ENCODE measurements at regions not wholly inside any gene's neighbourhood (a gene's known extent, or its start where the extent isn't known, plus 50 kb on each side); places are given as distances from the start of the nearest gene placed in this dataset.

DNA sequence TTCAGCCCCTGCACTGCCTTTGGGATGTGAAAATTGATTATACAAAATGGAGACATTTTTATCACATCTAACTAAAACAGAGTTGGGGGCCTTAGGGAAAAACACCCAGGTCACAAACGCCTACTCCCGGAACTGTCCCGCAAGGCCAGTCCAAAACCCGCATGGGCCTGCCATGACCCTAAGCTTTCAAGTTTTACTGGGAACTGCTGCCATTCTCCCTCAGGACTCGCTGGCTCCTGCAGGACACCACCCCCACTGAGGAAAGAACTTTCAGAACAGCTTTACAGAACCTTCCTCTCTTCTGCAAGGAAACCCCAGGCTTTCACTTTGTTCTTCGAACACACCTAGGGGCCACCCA, 320.4 kb upstream of the HS6ST1 start:
- Histone ChIP-seq H3K27me3 (ENCODE audit: control insufficient read depth in 1 of 2, insufficient read depth in 2 of 2, low read length in 2 of 2) (peaks cover 0 to 4% of the 10 kb centered on the region in 2 experiments), H3K4me3 (ENCODE audit: low read length) (no peak overlapping the region), H3K27ac (ENCODE audit: low read depth in 1 of 2, low read length in 2 of 2) (no peak overlapping the region), H3K4me1 (ENCODE audit: insufficient read depth, low read length) (no peaks in the 10 kb centered on the region), H3K36me3 (ENCODE audit: insufficient read depth, low read length) (no peaks in the 10 kb centered on the region), H3K9me3 (ENCODE audit: control insufficient read depth in 1 of 2, insufficient read depth in 1 of 2, low read length in 2 of 2) (no peaks in the 10 kb centered on the region)
- ChIA-PET CTCF (no interaction called here), POLR2A (no interaction called here)
- Mint-ChIP-seq H3K27ac (no peak overlapping the region), H3K4me1 (ENCODE audit: low read depth) (no peaks in the 10 kb centered on the region), H3K36me3 (ENCODE audit: low read depth) (no peaks in the 10 kb centered on the region), H3K27me3 (no peaks in the 10 kb centered on the region), H3K4me3 (no peak overlapping the region), H3K9me3 (no peaks in the 10 kb centered on the region)
- intact Hi-C loops (cut with DNase I, micrococcal nuclease) = no loop called here
- TF ChIP-seq, protein P1, sequence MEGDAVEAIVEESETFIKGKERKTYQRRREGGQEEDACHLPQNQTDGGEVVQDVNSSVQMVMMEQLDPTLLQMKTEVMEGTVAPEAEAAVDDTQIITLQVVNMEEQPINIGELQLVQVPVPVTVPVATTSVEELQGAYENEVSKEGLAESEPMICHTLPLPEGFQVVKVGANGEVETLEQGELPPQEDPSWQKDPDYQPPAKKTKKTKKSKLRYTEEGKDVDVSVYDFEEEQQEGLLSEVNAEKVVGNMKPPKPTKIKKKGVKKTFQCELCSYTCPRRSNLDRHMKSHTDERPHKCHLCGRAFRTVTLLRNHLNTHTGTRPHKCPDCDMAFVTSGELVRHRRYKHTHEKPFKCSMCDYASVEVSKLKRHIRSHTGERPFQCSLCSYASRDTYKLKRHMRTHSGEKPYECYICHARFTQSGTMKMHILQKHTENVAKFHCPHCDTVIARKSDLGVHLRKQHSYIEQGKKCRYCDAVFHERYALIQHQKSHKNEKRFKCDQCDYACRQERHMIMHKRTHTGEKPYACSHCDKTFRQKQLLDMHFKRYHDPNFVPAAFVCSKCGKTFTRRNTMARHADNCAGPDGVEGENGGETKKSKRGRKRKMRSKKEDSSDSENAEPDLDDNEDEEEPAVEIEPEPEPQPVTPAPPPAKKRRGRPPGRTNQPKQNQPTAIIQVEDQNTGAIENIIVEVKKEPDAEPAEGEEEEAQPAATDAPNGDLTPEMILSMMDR (IDR thresholded peaks at IDR 0.05) = no peak
- DNase-seq (peak in 1 of 14 experiments; percentile 19), ATAC-seq (ENCODE audit: poor library complexity) (no peak)

DNA sequence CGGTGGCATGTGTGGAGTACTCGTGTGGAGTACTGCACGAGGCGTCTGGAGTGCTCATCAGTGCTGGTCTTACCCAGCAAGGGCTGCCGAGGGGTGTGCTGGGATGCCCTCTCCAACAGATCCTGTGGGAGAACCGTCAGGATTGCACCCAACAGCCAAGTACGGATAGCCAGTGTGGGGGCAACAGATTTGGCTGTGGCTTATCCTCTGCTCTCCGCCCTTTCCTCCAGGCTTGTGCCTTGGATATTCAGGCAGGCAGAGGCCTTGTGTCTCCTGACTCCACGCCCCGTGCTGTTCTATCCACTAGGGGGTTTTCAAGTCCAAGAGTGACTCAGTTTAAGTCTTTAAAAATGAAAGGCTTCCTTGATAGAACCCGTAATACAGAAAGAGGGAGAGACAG, 321.0 kb upstream of the HS6ST1 start:
- H3K36me3 ChIP-seq (ENCODE audit: insufficient read depth, low read length) = no peaks in the 10 kb centered on the region
- CTCF ChIA-PET = no interaction called here
- ATAC-seq (ENCODE audit: poor library complexity) (no peak), DNase-seq (no peak)
- Mint-ChIP-seq H3K9me3 (no peaks in the 10 kb centered on the region), H3K27me3 (no peaks in the 10 kb centered on the region), H3K36me3 (ENCODE audit: low read depth) (no peaks in the 10 kb centered on the region), H3K4me3 (no peak overlapping the region), H3K27ac (no peak overlapping the region), H3K4me1 (ENCODE audit: low read depth) (no peaks in the 10 kb centered on the region)
- TF ChIP-seq, protein P1 (IDR thresholded peaks at IDR 0.05) = no peak
- H3K27me3 ChIP-seq (ENCODE audit: control insufficient read depth in 1 of 2, insufficient read depth in 2 of 2, low read length in 2 of 2) = peaks cover 0 to 4% of the 10 kb centered on the region in 2 experiments
- no peaks in the 10 kb centered on the region for H3K4me1 ChIP-seq (ENCODE audit: insufficient read depth, low read length)
- POLR2A ChIA-PET = no interaction called here
- intact Hi-C loops (cut with DNase I, micrococcal nuclease) = no loop called here
- H3K4me3 ChIP-seq (ENCODE audit: low read length) = no peak overlapping the region
- H3K27ac ChIP-seq (ENCODE audit: low read depth in 1 of 2, low read length in 2 of 2) = no peak overlapping the region
- H3K9me3 ChIP-seq (ENCODE audit: control insufficient read depth in 1 of 2, insufficient read depth in 1 of 2, low read length in 2 of 2) = no peaks in the 10 kb centered on the region

DNA sequence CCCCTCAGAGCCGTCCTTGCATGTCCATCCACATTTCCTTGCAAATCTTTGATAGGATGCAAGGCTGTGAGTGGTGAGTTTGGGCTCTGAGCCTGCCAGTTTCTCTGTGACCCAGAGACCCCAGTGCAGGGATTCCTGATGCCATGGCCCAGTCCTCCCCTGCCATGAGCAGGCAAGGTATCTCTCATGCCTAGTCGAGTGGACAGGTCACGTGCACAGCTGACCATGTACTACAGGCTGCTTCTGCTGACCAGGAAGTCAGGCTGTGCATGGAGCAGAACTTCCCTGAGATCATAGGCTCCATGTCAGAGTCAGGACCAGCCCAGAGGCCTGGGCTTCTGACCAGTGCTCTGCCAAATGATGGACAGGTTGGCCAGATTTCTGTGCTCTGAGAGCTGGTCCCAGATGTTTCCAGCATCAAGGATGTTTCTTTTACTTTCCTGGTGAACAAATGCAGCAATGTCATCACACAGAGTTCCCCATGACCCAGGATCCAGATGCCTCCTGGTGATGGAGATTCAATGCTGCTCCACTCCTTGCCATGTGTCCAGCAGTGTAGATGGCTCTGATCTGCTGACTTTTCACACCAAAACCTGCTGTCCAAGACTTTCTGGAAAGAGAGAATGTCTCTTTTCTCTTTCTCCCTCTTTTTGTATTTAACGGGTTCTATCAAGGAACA, 321.6 kb upstream of the HS6ST1 start:
- Histone ChIP-seq H3K4me1 (ENCODE audit: insufficient read depth, low read length) (no peaks in the 10 kb centered on the region), H3K36me3 (ENCODE audit: insufficient read depth, low read length) (no peaks in the 10 kb centered on the region), H3K27ac (ENCODE audit: low read depth in 1 of 2, low read length in 2 of 2) (no peak overlapping the region), H3K27me3 (ENCODE audit: control insufficient read depth in 1 of 2, insufficient read depth in 2 of 2, low read length in 2 of 2) (peaks cover 0 to 4% of the 10 kb centered on the region in 2 experiments), H3K9me3 (ENCODE audit: control insufficient read depth in 1 of 2, insufficient read depth in 1 of 2, low read length in 2 of 2) (no peaks in the 10 kb centered on the region), H3K4me3 (ENCODE audit: low read length) (no peak overlapping the region)
- DNase-seq = no peak
- no peaks in the 10 kb centered on the region for H3K27me3 Mint-ChIP-seq
- no peaks in the 10 kb centered on the region for H3K9me3 Mint-ChIP-seq
- ATAC-seq (ENCODE audit: poor library complexity) = no peak
- no peak overlapping the region for H3K4me3 Mint-ChIP-seq
- TF ChIP-seq, protein P1 (IDR thresholded peaks at IDR 0.05) = no peak
- intact Hi-C loops (cut with DNase I, micrococcal nuclease) = no loop called here
- ChIA-PET POLR2A (no interaction called here), CTCF (no interaction called here)
- no peaks in the 10 kb centered on the region for H3K36me3 Mint-ChIP-seq (ENCODE audit: low read depth)
- no peak overlapping the region for H3K27ac Mint-ChIP-seq
- no peaks in the 10 kb centered on the region for H3K4me1 Mint-ChIP-seq (ENCODE audit: low read depth)

Measured in CD4-positive, alpha-beta T cell (primary cell).